IMR-90 (cell line): ENCODE measurements at regions not wholly inside any gene's neighbourhood (a gene's known extent, or its start where the extent isn't known, plus 50 kb on each side); places are given as distances from the start of the nearest gene placed in this dataset.

Experiments used
- ATAC-seq: fragments of 200-7000 bp; cut with Tn5 transposase; 2 replicates; pipeline ENCODE4 v1.9.1; 2020; ENCODE audit warnings: low read depth, mild to moderate bottlenecking, moderate library complexity
- BruUV-seq: library from RNA; stranded (reverse); fragments of 400-500 nt; replicated peaks from 2 replicates; lab custom pipeline; 2021; lab: Mats Ljungman, UMichigan
- CTCF ChIA-PET: fragments of 300-600 bp; formaldehyde crosslinking; extraction: SDS; loops from one replicate; lab custom pipeline; 2021; ENCODE audit warnings: antibody characterized with exemption; lab: Yijun Ruan, JAX
- POLR2A ChIA-PET: fragments of 300-600 bp; sonication (Branson Sonifier 250); formaldehyde crosslinking; loops from one replicate; lab custom pipeline; 2022; ENCODE audit warnings: antibody characterized with exemption; ENCODE audit not compliant: unreplicated experiment; lab: Charles Lee
- DNase-seq: peaks from one replicate; pipeline ENCODE4 v3.0.0; 2013
- H2AFZ ChIP-seq: replicated peaks from 2 replicates; pipeline ENCODE3; 2013; ENCODE audit warnings: low read length, mild to moderate bottlenecking; ENCODE audit not compliant: poor library complexity
- H2AK5ac ChIP-seq: 2 replicates; pipeline ENCODE4 v1.6.1; 2013; ENCODE audit warnings: low read depth, low read length, inconsistent platforms
- H2AK9ac ChIP-seq: replicated peaks from 2 replicates; pipeline ENCODE3; 2013; ENCODE audit warnings: mild to moderate bottlenecking, low read depth, low read length, moderate library complexity; ENCODE audit not compliant: poor library complexity
- H2BK120ac ChIP-seq: 2 replicates; pipeline ENCODE4 v1.6.1; 2013; ENCODE audit warnings: low read depth, low read length, inconsistent platforms
- H2BK15ac ChIP-seq: 3 replicates; pipeline ENCODE4 v1.6.1; 2013; ENCODE audit warnings: low read depth, low read length, inconsistent platforms
- H2BK20ac ChIP-seq: 2 replicates; pipeline ENCODE4 v1.6.1; 2013; ENCODE audit warnings: low read depth, mild to moderate bottlenecking, inconsistent platforms, low read length, moderate library complexity
- H2BK5ac ChIP-seq: 2 replicates; pipeline ENCODE4 v1.6.1; 2013; ENCODE audit warnings: mild to moderate bottlenecking, low read depth, low read length, inconsistent platforms; ENCODE audit not compliant: poor library complexity, severe bottlenecking
- H3K14ac ChIP-seq: replicated peaks from 2 replicates; pipeline ENCODE4 v1.6.1; 2013; ENCODE audit warnings: low read depth, low read length, inconsistent platforms
- H3K18ac ChIP-seq: 2 replicates; pipeline ENCODE4 v1.6.1; 2013; ENCODE audit warnings: low read depth, low read length, control low read depth
- H3K23ac ChIP-seq: 2 replicates; pipeline ENCODE4 v1.6.1; 2013; ENCODE audit warnings: low read depth, low read length, inconsistent platforms
- H3K27ac ChIP-seq: 2 replicates; pipeline ENCODE4 v1.5.1; 2013; ENCODE audit warnings: mild to moderate bottlenecking, control low read depth, low read length; ENCODE audit not compliant: insufficient read depth
- H3K27me3 ChIP-seq: 2 replicates; pipeline ENCODE4 v1.6.1; 2013; ENCODE audit warnings: low read length; ENCODE audit not compliant: control insufficient read depth, insufficient read depth
- H3K36me3 ChIP-seq: 2 replicates; pipeline ENCODE4 v1.6.1; 2013; ENCODE audit warnings: low read length, mixed read lengths; ENCODE audit not compliant: control insufficient read depth, insufficient read depth
- H3K4ac ChIP-seq: 2 replicates; pipeline ENCODE4 v1.6.1; 2013; ENCODE audit warnings: low read depth, low read length, inconsistent platforms
- H3K4me1 ChIP-seq: 2 replicates; pipeline ENCODE4 v1.6.1; 2013; ENCODE audit warnings: low read length, mixed read lengths; ENCODE audit not compliant: control insufficient read depth, insufficient read depth
- H3K4me2 ChIP-seq: 2 replicates; pipeline ENCODE4 v1.6.1; 2013; ENCODE audit warnings: low read depth, mild to moderate bottlenecking, control low read depth, low read length, moderate library complexity
- H3K4me3 ChIP-seq: 2 replicates; pipeline ENCODE4 v1.5.1; 2013; ENCODE audit warnings: low read depth, mild to moderate bottlenecking, control low read depth, low read length, moderate library complexity; ENCODE audit not compliant: insufficient read depth
- H3K56ac ChIP-seq: 2 replicates; pipeline ENCODE4 v1.6.1; 2013; ENCODE audit warnings: low read length, inconsistent platforms; ENCODE audit not compliant: insufficient read depth; ENCODE audit errors: extremely low read depth
- H3K79me1 ChIP-seq, 2 experiments: 2 replicates each; pipeline ENCODE4 v1.6.1; 2013; ENCODE audit warnings: low read length in 2 of 2, inconsistent platforms in 1 of 2, low read depth in 1 of 2
- H3K9ac ChIP-seq: 2 replicates; pipeline ENCODE4 v1.6.1; 2013; ENCODE audit warnings: low read depth, low read length, control low read depth
- H3K9me1 ChIP-seq: 2 replicates; pipeline ENCODE4 v1.6.1; 2013; ENCODE audit warnings: low read length, inconsistent platforms; ENCODE audit not compliant: insufficient read depth
- H3K9me3 ChIP-seq: 2 replicates; pipeline ENCODE4 v1.6.1; 2013; ENCODE audit warnings: low read length; ENCODE audit not compliant: control insufficient read depth, insufficient read depth
- H4K20me1 ChIP-seq: 2 replicates; pipeline ENCODE4 v1.6.1; 2013; ENCODE audit warnings: low read length, inconsistent platforms; ENCODE audit not compliant: insufficient read depth
- H4K5ac ChIP-seq: 2 replicates; pipeline ENCODE4 v1.6.1; 2013; ENCODE audit warnings: mild to moderate bottlenecking, low read depth, low read length, control low read depth
- H4K8ac ChIP-seq, 2 experiments: 2 replicates each; pipeline ENCODE4 v1.6.1; 2013; ENCODE audit warnings: low read depth in 2 of 2, low read length in 2 of 2, control low read depth in 1 of 2, inconsistent platforms in 1 of 2
- H4K91ac ChIP-seq: 2 replicates; pipeline ENCODE4 v1.6.1; 2013; ENCODE audit warnings: low read depth, low read length, inconsistent platforms; ENCODE audit not compliant: insufficient read depth
- CTCF ChIP-seq: conservative IDR thresholded peaks from 2 replicates; pipeline ENCODE4 v1.5.1; 2012; ENCODE audit warnings: mild to moderate bottlenecking, low read depth, low read length, improper control_type of control experiment
- MAFK ChIP-seq: IDR thresholded peaks from 2 replicates; pipeline ENCODE4 v1.6.1; 2012; ENCODE audit warnings: low read depth, low read length, improper control_type of control experiment
- POLR2A ChIP-seq: IDR thresholded peaks from 2 replicates; pipeline ENCODE4 v1.6.1; 2012; ENCODE audit warnings: mild to moderate bottlenecking, low read depth, low read length
- RAD21 ChIP-seq: IDR thresholded peaks from 2 replicates; pipeline ENCODE4 v1.6.1; 2012; ENCODE audit warnings: low read length, improper control_type of control experiment
- RFX5 ChIP-seq: IDR thresholded peaks from 2 replicates; pipeline ENCODE4 v1.8.0; 2012; ENCODE audit warnings: low read depth, mild to moderate bottlenecking, low read length, moderate library complexity
- WGBS, 2 experiments: methylation state at CpG; one replicate each; pipeline versions ENCODE4 v1.1.5 to v1.1.7; 2013; ENCODE audit warnings: missing lambda C conversion rate in 2 of 2; ENCODE audit not compliant: insufficient read length in 1 of 2; ENCODE audit errors: extremely low coverage in 2 of 2; 5-methylcytosine and 5-hydroxymethylcytosine counted together
- dilution Hi-C: fragments of 300-500 bp; cut with HindIII; formaldehyde crosslinking; loops from one replicate; pipeline ENCODE4 v1.14.3; 2018; ENCODE audit warnings: low sequenced_read_pairs; ENCODE audit not compliant: unreplicated experiment
- in situ Hi-C: fragments of 300-500 bp; cut with MboI; formaldehyde crosslinking; loops from 3 replicates; pipeline ENCODE4 v1.14.3; 2019; ENCODE audit warnings: low sequenced_read_pairs, inconsistent platforms, mixed read lengths
- intact Hi-C: fragments of 100-400 bp; cut with micrococcal nuclease; formaldehyde crosslinking; loops from 2 replicates; pipeline ENCODE4 v1.10.0; 2022

GRCh38 chr10:23945845-23946244 is 263.1 kb upstream of the KIAA1217 start:
- Histone ChIP-seq H3K79me1 (no peaks in the 10 kb centered on the region), H3K4me3 (no peak overlapping the region), H3K14ac (no peak overlapping the region), H3K9me1 (no peaks in the 10 kb centered on the region), H3K36me3 (no peaks in the 10 kb centered on the region), H4K91ac (no peak overlapping the region), H3K4ac (no peak overlapping the region), H3K4me2 (no peak overlapping the region), H4K8ac (no peak overlapping the region), H3K27ac (no peak overlapping the region), H4K5ac (no peak overlapping the region), H2AK5ac (no peak overlapping the region), H2AK9ac (no peak overlapping the region), H3K56ac (no peak overlapping the region), H2BK15ac (no peak overlapping the region), H3K9me3 (no peaks in the 10 kb centered on the region), H2BK20ac (no peak overlapping the region), H3K27me3 (no peaks in the 10 kb centered on the region), H3K9ac (no peak overlapping the region), H3K23ac (no peak overlapping the region), H3K18ac (no peak overlapping the region), H2BK120ac (no peak overlapping the region), H3K4me1 (no peaks in the 10 kb centered on the region), H2AFZ (no peak overlapping the region), H2BK5ac (no peak overlapping the region), H4K20me1 (no peaks in the 10 kb centered on the region)
- POLR2A ChIA-PET, result no interaction called here
- dilution Hi-C loops, result no loop called here
- ATAC-seq (no peak), DNase-seq (no peak)
- CTCF ChIA-PET, result interaction anchor here (0.6 kb wide), 1 partner anchor 389 kb away, joined by 3 read pairs; no protein-coding TSS in a partner anchor
- intact Hi-C loops, result no loop called here
- no TSS peak for BruUV-seq
- in situ Hi-C loops, result no loop called here
- no CpG with 5 or more reads among the region's 2 CpGs for WGBS, 2 experiments
- no peak for TF ChIP-seq CTCF
- TF ChIP-seq MAFK, result no peak
- no peak for TF ChIP-seq RFX5
- no peak for TF ChIP-seq RAD21
- no peak for TF ChIP-seq POLR2A
